ENCODE measurements at regions not wholly inside any gene's neighbourhood (a gene's known extent, or its start where the extent isn't known, plus 50 kb on each side); places are given as distances from the start of the nearest gene placed in this dataset.
"Not testable (repeated sequence)": the region's sequence is repeated elsewhere in the genome, so short reads cannot be mapped to it uniquely, and the experiment has no call there.

DNA sequence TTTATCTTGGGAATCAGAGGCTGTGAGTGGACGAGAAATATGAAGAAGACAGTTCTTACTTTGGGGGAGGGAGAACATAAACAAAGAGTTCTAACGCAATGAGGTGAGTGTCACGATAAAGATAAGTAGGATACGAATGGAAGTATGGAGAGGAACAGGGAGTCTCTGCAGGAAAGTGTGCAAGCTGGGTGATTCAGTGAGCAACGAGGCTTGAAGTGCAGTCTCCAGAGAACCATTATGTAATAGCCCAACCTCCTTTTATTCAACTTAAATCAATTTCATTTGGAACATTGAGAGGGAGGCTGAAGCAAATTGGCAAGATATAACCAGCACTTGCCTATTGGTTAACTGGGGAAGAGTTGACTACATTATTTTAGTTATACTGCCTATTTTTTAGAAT is 99.3 kb upstream of the PLD5 start:
- DNase-seq (ENCODE audit: low spot score): no peak

GRCh38 chr1:242623119-242623518 is 98.6 kb upstream of the PLD5 start:
- DNase-seq (ENCODE audit: low spot score): no peak

- DNase-seq (ENCODE audit: low spot score): no peak
These were observed 88.8 kb upstream of the PLD5 start for GRCh38 chr1:242613266-242613815.

DNA sequence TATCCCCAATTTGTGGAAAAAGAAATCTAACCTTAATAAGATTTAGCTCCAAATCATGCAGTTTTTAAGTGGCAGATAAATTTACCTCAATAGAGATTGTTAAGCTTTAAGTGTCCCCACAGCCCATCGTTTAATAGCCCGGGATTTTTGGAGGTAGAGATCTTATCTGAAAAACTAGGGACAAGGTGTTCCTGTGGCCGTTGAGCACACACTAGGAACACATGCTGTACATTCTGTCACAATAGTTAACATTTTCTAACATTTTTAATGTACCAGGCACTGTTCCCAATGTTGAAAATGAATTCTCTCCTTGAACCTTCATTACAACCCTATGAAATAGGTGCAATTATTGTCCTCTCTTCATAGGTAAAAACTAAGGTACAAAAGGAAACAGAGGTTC is 85.7 kb upstream of the PLD5 start:
- no peak for DNase-seq (ENCODE audit: low spot score)

GRCh38 chr1:242605521-242605920 is 81.0 kb upstream of the PLD5 start:
- peak; percentile 53 for DNase-seq (ENCODE audit: low spot score)

- DNase-seq (ENCODE audit: low spot score): no peak
These were observed 77.5 kb upstream of the PLD5 start for GRCh38 chr1:242602001-242602400.

DNA sequence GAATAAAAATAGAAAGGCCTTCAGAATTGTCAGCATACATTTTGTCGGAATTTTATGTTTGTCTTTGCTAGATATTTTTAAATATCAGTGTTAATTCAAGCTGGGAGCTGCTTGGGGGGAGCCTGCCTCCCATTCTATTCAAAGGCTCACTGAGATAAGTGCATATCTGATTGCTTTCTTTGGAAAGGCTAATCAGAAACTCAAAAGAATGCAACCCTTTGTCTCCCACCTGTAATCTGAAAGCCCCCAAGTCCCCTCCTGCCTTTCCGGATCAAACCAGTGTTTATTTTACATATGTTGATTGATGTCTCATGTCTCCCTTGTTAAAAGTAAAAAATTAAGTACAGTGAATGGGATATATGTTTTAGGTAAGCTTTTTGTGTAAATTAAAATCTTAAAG is 69.3 kb upstream of the PLD5 start:
- DNase-seq (ENCODE audit: low spot score): not testable (repeated sequence)

- DNase-seq (ENCODE audit: low spot score): no peak
These were observed 61.8 kb upstream of the PLD5 start for GRCh38 chr1:242586360-242586680.

DNA sequence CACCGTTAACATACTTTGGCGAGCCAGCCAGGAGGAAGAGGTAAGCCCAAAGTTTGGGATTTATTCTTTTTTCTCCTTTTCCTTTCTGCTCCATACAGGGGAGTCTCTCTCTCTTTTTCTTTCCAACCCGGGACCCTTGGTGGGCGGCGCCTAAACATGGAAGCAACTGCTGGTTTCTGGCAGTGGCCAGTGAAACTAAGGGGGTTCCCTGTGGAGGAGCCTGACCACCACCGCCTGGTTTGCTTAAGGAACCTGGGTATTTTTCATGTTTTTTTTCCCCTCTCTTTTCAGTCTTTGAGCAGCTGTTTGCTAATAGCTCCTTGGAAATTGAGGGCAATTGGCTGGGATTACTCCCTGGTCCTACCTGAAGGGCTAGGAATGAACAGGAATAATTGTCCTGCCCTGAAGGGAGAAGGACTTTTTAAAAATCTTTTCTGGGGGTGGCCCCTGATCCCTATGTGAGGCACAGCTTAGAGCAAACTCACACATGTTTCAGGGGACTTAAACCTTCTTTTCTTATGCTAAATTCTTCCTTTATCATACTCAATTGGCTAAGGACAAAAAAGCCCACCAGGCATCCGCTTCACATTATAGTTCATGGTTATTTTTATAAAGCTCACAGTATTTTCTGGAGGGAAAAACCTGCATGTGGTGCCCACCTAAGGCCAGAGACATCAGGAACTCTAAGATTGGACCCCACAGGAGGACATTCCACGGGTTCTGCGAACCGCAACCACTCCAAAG is 61.3 kb upstream of the PLD5 start:
- DNase-seq (ENCODE audit: low spot score): no peak

DNA sequence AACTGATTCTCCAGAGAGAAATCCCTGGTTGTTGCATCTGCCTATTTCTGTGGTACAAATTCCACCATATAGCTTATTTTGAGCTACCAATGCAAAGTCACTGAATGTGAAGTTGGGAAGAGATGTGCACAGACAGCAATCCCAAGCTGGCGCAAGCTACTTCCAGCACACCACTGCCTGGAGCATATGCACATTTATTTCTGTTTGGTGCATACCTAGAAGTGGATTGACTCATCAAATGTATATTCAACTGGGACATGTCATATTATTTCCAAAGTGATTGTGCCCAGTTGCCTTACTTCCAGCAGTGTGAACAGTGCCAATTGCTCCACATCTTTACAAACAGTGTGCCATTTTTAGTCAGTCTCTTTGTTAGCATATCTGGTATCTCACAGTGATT is 58.2 kb upstream of the PLD5 start:
- no peak for DNase-seq (ENCODE audit: low spot score)

- DNase-seq (ENCODE audit: low spot score): no peak
These were observed 55.2 kb upstream of the PLD5 start for GRCh38 chr1:242579528-242580235.
